ENCODE measurements at regions not wholly inside any gene's neighbourhood (a gene's known extent, or its start where the extent isn't known, plus 50 kb on each side); places are given as distances from the start of the nearest gene placed in this dataset.

- TF ChIP-seq CTCF (IDR thresholded peaks at IDR 0.05): no peak
- Mint-ChIP-seq H3K4me3 (no peak overlapping the region), H3K27me3 (no peaks in the 10 kb centered on the region), H3K27ac (no peak overlapping the region), H3K9me3 (no peaks in the 10 kb centered on the region), H3K36me3 (ENCODE audit: low read depth) (no peaks in the 10 kb centered on the region), H3K4me1 (ENCODE audit: low read depth) (peaks cover 68% of the 10 kb centered on the region)
- DNase-seq (no peak), ATAC-seq (no peak)
- ChIA-PET POLR2A (interaction anchor here (1.0 kb wide), 1 partner anchor 13 kb away, joined by 3 read pairs; no protein-coding TSS in a partner anchor), CTCF (interaction anchor here (0.9 kb wide), 1 partner anchor 63 kb away, joined by 4 read pairs; no protein-coding TSS in a partner anchor)
- intact Hi-C loops (cut with micrococcal nuclease): no loop called here
These were observed 79.5 kb upstream of the DUSP5 start for GRCh38 chr10:110418218-110418617.

GRCh38 chr10:110419265-110419664 lies 78.4 kb upstream of the DUSP5 start:
- no peak for DNase-seq
- ChIA-PET CTCF (no interaction called here), POLR2A (interaction anchor here (1.0 kb wide), 1 partner anchor 14 kb away, joined by 3 read pairs; no protein-coding TSS in a partner anchor)
- intact Hi-C loops (cut with micrococcal nuclease): no loop called here
- Mint-ChIP-seq H3K27me3 (no peaks in the 10 kb centered on the region), H3K36me3 (ENCODE audit: low read depth) (no peaks in the 10 kb centered on the region), H3K4me1 (ENCODE audit: low read depth) (peaks cover 63% of the 10 kb centered on the region), H3K4me3 (no peak overlapping the region), H3K27ac (no peak overlapping the region), H3K9me3 (no peaks in the 10 kb centered on the region)
- TF ChIP-seq CTCF (IDR thresholded peaks at IDR 0.05): no peak
- ATAC-seq: no peak

GRCh38 chr10:110420401-110421193 lies 77.1 kb upstream of the DUSP5 start:
- Mint-ChIP-seq H3K27me3 (no peaks in the 10 kb centered on the region), H3K9me3 (no peaks in the 10 kb centered on the region), H3K4me3 (no peak overlapping the region), H3K36me3 (ENCODE audit: low read depth) (no peaks in the 10 kb centered on the region), H3K4me1 (ENCODE audit: low read depth) (peaks cover 57% of the 10 kb centered on the region), H3K27ac (peak overlapping the region; percentile 75)
- peak; percentile 19 for DNase-seq
- ChIA-PET POLR2A (interaction anchor here (0.7 kb wide), 2 partner anchors 41 to 89 kb away, joined by 3 to 4 read pairs; no protein-coding TSS in a partner anchor), CTCF (interaction anchor here (1.0 to 1.1 kb wide), 2 partner anchors 43 to 66 kb away, joined by 3 to 4 read pairs; no protein-coding TSS in a partner anchor)
- TF ChIP-seq CTCF (IDR thresholded peaks at IDR 0.05): no peak
- intact Hi-C loops (cut with micrococcal nuclease): loop anchor here (5.0 kb wide), 1 partner anchor 108 kb away; no protein-coding TSS in a partner anchor
- peak; percentile 64 for ATAC-seq

GRCh38 chr10:110421512-110422138 lies 76.1 kb upstream of the DUSP5 start:
- ChIA-PET CTCF (interaction anchor here (1.1 to 1.5 kb wide), 3 partner anchors 10 to 68 kb away, joined by 3 to 8 read pairs (median 4); no protein-coding TSS in a partner anchor), POLR2A (interaction anchor here (0.6 to 1.7 kb wide), 5 partner anchors 12 to 88 kb away, joined by 3 to 6 read pairs (median 3); no protein-coding TSS in a partner anchor)
- Mint-ChIP-seq H3K27ac (peak overlapping the region; percentile 17), H3K4me3 (no peak overlapping the region), H3K36me3 (ENCODE audit: low read depth) (no peaks in the 10 kb centered on the region), H3K27me3 (no peaks in the 10 kb centered on the region), H3K4me1 (ENCODE audit: low read depth) (peaks cover 59% of the 10 kb centered on the region), H3K9me3 (peaks cover 1% of the 10 kb centered on the region)
- ATAC-seq (no peak), DNase-seq (no peak)
- TF ChIP-seq CTCF (IDR thresholded peaks at IDR 0.05): no peak
- intact Hi-C loops (cut with micrococcal nuclease): loop anchor here (5.0 kb wide), 1 partner anchor 109 kb away; no protein-coding TSS in a partner anchor

Measured in activated CD8-positive, alpha-beta T cell treated with anti-CD3 and anti-CD28 coated beads for 36 hours (primary cell).